ENCODE measurements at regions not wholly inside any gene's neighbourhood (a gene's known extent, or its start where the extent isn't known, plus 50 kb on each side); places are given as distances from the start of the nearest gene placed in this dataset.

DNA sequence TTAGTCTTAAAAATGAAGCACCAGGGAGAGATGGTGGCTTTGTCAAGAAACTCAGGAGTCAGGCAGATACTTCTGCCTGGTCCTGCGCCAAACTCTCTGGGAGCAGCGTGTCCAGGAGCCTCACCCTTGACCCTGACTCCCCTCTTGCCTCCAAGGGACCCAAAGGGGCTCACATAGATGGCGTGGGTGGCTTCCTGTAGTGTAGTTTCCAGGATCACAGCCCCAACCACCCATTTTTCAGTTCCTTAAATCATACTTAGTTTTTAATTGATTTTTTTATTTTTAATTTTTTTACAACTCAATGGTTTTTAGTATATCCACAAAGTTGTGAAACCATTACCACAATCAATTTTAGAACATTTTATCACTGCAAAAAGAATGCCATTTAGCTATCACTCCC, 107.7 kb upstream of the IGSF21 start:
- no peaks in the 10 kb centered on the region for H3K4me1 Mint-ChIP-seq (ENCODE audit: low read depth, unreplicated experiment)
- no TSS peak for BruUV-seq (replicated peaks)
- no peaks in the 10 kb centered on the region for H3K4me1 ChIP-seq
- DNase-seq, result no peak
- no peaks in the 10 kb centered on the region for H3K36me3 ChIP-seq (ENCODE audit: control insufficient read depth, insufficient read depth, low read length)
- CTCF ChIA-PET, result no interaction called here
- no peak overlapping the region for H3K4me3 ChIP-seq (ENCODE audit: low read depth, low read length)
- no peak overlapping the region for H3K27ac Mint-ChIP-seq (ENCODE audit: unreplicated experiment)
- intact Hi-C loops (cut with micrococcal nuclease; ENCODE audit: unreplicated experiment), result loop anchor here (5.0 kb wide), 1 partner anchor 78 kb away; no protein-coding TSS in a partner anchor
- no peaks in the 10 kb centered on the region for H3K9me3 Mint-ChIP-seq (ENCODE audit: unreplicated experiment)
- POLR2A ChIA-PET, result no interaction called here
- no peak overlapping the region for H3K4me3 Mint-ChIP-seq (ENCODE audit: unreplicated experiment)
- no peaks in the 10 kb centered on the region for H3K27me3 ChIP-seq (replicated peaks; ENCODE audit: control insufficient read depth, insufficient read depth, low read length)
- peaks cover 14% of the 10 kb centered on the region for H3K27me3 Mint-ChIP-seq (ENCODE audit: insufficient read depth, unreplicated experiment)
- no peaks in the 10 kb centered on the region for H3K9me3 ChIP-seq
- TF ChIP-seq, protein P1, sequence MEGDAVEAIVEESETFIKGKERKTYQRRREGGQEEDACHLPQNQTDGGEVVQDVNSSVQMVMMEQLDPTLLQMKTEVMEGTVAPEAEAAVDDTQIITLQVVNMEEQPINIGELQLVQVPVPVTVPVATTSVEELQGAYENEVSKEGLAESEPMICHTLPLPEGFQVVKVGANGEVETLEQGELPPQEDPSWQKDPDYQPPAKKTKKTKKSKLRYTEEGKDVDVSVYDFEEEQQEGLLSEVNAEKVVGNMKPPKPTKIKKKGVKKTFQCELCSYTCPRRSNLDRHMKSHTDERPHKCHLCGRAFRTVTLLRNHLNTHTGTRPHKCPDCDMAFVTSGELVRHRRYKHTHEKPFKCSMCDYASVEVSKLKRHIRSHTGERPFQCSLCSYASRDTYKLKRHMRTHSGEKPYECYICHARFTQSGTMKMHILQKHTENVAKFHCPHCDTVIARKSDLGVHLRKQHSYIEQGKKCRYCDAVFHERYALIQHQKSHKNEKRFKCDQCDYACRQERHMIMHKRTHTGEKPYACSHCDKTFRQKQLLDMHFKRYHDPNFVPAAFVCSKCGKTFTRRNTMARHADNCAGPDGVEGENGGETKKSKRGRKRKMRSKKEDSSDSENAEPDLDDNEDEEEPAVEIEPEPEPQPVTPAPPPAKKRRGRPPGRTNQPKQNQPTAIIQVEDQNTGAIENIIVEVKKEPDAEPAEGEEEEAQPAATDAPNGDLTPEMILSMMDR (IDR thresholded peaks at IDR 0.05; ENCODE audit: insufficient read depth in 1 of 2, low read depth in 1 of 2, low read length in 1 of 2, severe bottlenecking in 1 of 2, unreplicated experiment in 1 of 2), result no peak
- H3K36me3 Mint-ChIP-seq (ENCODE audit: insufficient read depth, unreplicated experiment), result no peaks in the 10 kb centered on the region

DNA sequence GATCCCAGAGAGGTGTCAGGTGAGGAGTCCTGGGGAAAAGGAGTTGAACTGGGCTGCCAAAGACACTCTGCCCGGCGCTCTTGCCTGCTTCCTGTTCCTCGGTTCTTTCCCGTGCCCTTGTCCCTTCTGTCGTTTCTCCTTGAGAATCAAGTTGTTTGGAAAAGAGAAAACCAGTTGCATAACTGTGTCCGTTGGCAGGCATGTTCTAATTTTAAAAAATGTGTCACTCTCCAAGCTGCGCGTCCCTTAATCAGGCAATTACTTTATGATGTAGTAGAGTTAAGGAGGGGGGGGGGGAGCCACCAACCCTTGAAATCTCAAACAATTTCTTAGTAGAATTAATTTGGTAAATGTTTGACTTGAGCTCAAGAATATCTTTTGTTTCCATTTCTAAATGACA, 105.9 kb upstream of the IGSF21 start:
- Histone ChIP-seq H3K4me3 (ENCODE audit: low read depth, low read length) (no peak overlapping the region), H3K9me3 (no peaks in the 10 kb centered on the region), H3K36me3 (ENCODE audit: control insufficient read depth, insufficient read depth, low read length) (no peaks in the 10 kb centered on the region), H3K27me3 (replicated peaks; ENCODE audit: control insufficient read depth, insufficient read depth, low read length) (no peaks in the 10 kb centered on the region), H3K4me1 (no peaks in the 10 kb centered on the region)
- H3K27me3 Mint-ChIP-seq (ENCODE audit: insufficient read depth, unreplicated experiment), result peaks cover 11% of the 10 kb centered on the region
- no peak overlapping the region for H3K27ac Mint-ChIP-seq (ENCODE audit: unreplicated experiment)
- intact Hi-C loops (cut with micrococcal nuclease; ENCODE audit: unreplicated experiment), result no loop called here
- H3K36me3 Mint-ChIP-seq (ENCODE audit: insufficient read depth, unreplicated experiment), result no peaks in the 10 kb centered on the region
- POLR2A ChIA-PET, result no interaction called here
- no peaks in the 10 kb centered on the region for H3K4me1 Mint-ChIP-seq (ENCODE audit: low read depth, unreplicated experiment)
- DNase-seq, result no peak
- BruUV-seq (replicated peaks), result no TSS peak
- CTCF ChIA-PET, result no interaction called here
- TF ChIP-seq, protein P1 (IDR thresholded peaks at IDR 0.05; ENCODE audit: insufficient read depth in 1 of 2, low read depth in 1 of 2, low read length in 1 of 2, severe bottlenecking in 1 of 2, unreplicated experiment in 1 of 2), result no peak
- no peaks in the 10 kb centered on the region for H3K9me3 Mint-ChIP-seq (ENCODE audit: unreplicated experiment)
- H3K4me3 Mint-ChIP-seq (ENCODE audit: unreplicated experiment), result no peak overlapping the region

DNA sequence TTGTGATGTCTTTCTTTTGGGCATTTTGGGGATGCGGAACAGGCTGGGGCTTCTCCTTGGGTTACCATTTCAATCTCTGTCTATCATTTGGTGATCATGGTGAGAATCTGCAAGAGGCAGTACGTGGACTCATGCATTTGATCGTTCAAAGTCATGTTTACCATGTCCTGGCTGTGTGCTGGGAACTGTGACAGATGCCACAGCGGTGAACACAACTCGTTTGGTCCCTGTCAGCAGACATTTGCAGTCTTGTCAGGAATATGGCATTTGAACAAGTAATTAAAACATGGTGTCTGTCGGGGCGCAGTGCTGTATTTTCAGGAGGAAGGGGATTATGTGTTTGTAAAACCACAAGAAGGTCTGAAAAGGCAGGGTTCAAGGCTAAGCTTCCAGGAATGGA, 103.3 kb upstream of the IGSF21 start:
- Mint-ChIP-seq H3K9me3 (ENCODE audit: unreplicated experiment) (no peaks in the 10 kb centered on the region), H3K4me3 (ENCODE audit: unreplicated experiment) (no peak overlapping the region), H3K36me3 (ENCODE audit: insufficient read depth, unreplicated experiment) (no peaks in the 10 kb centered on the region), H3K27me3 (ENCODE audit: insufficient read depth, unreplicated experiment) (peaks cover 15% of the 10 kb centered on the region), H3K27ac (ENCODE audit: unreplicated experiment) (no peak overlapping the region), H3K4me1 (ENCODE audit: low read depth, unreplicated experiment) (no peaks in the 10 kb centered on the region)
- Histone ChIP-seq H3K27me3 (replicated peaks; ENCODE audit: control insufficient read depth, insufficient read depth, low read length) (peaks cover 1% of the 10 kb centered on the region; the same call in 1 of the 2 replicates), H3K4me3 (ENCODE audit: low read depth, low read length) (no peak overlapping the region), H3K36me3 (ENCODE audit: control insufficient read depth, insufficient read depth, low read length) (no peaks in the 10 kb centered on the region), H3K9me3 (no peaks in the 10 kb centered on the region), H3K4me1 (no peaks in the 10 kb centered on the region)
- BruUV-seq (replicated peaks), result no TSS peak
- TF ChIP-seq, protein P1 (IDR thresholded peaks at IDR 0.05; ENCODE audit: insufficient read depth in 1 of 2, low read depth in 1 of 2, low read length in 1 of 2, severe bottlenecking in 1 of 2, unreplicated experiment in 1 of 2), result no peak
- CTCF ChIA-PET, result no interaction called here
- POLR2A ChIA-PET, result no interaction called here
- intact Hi-C loops (cut with micrococcal nuclease; ENCODE audit: unreplicated experiment), result no loop called here
- DNase-seq, result no peak

Measured in Caco-2 (cell line).